Pancreas (tissue), 10 donors: ENCODE measurements at regions not wholly inside any gene's neighbourhood (a gene's known extent, or its start where the extent isn't known, plus 50 kb on each side); places are given as distances from the start of the nearest gene placed in this dataset.
"Not testable (repeated sequence)": the region's sequence is repeated elsewhere in the genome, so short reads cannot be mapped to it uniquely, and the experiment has no call there.

Experiments
- ATAC-seq, 4 donors: fragments of 200-7000 bp; cut with Tn5 transposase; one replicate each; pipeline versions ENCODE4 v1.8.0 to v1.9.1; 2020; ENCODE audit warnings: mild to moderate bottlenecking in 4 of 4, moderate library complexity in 4 of 4
- DNase-seq, 6 donors: peaks; one replicate each; pipeline ENCODE4 v3.0.0-alpha.2; 2020
- FAIRE-seq: peaks from 2 replicates; lab custom pipeline; 2012; peaks lifted over from hg19 to GRCh38; lab: Jason Lieb, UNC
- H3K27ac ChIP-seq, 4 donors: fragments of 200-600 bp; sonication (generic); 1 replicate in 3 of 4; 2 replicates in 1 of 4; pipeline versions ENCODE4 v1.5.0 to v1.8.0; 2020
- H3K27me3 ChIP-seq, 4 donors: fragments of 200-600 bp; one replicate each; pipeline ENCODE4 v1.8.0; 2021
- H3K36me3 ChIP-seq, 3 donors: fragments of 200-600 bp; sonication (generic) in 1 of 3; one replicate each; pipeline versions ENCODE4 v1.5.0 to v1.8.0; 2020 to 2021
- H3K4me1 ChIP-seq, 3 donors: fragments of 200-600 bp; one replicate each; pipeline ENCODE4 v1.8.0; 2021
- H3K4me3 ChIP-seq, 4 donors: fragments of 200-600 bp; sonication (generic) in 2 of 4; one replicate each; pipeline versions ENCODE4 v1.5.0 to v1.8.0; 2020 to 2021
- H3K9me3 ChIP-seq, 4 donors: fragments of 200-600 bp; one replicate each; pipeline ENCODE4 v1.8.0; 2021
- CTCF ChIP-seq, 4 donors: fragments of 200-600 bp; sonication (generic) in 3 of 4; IDR thresholded peaks; one replicate each; pipeline versions ENCODE4 v1.5.0 to v1.8.0; 2021; ENCODE audit warnings: antibody characterized with exemption in 4 of 4
- WGBS, 2 donors: extraction: QIAGEN DNeasy Blood & Tissue Kit; methylation state at CpG; one replicate each; pipeline ENCODE4 v1.1.7; 2013; 5-methylcytosine and 5-hydroxymethylcytosine counted together
- intact Hi-C, 3 donors: fragments of 100-400 bp; cut with DNase I; formaldehyde crosslinking; loops; one replicate each; pipeline versions ENCODE4 v1.11.1 to v1.14.2; 2022
- donor health status: healthy with polysubstance abuse.
- donor health status: DM: no; HTN: no; CAD: no; lungs with moderate emphysema.
- donor health status: DM: no; HTN: no; CAD: no.
- donor health status: control.
- donor health status: control.
- donor health status: Bipolar disorder and iron deficiency.
- donor health status: DM: yes; HTN: yes; CAD: no.
- donor health status: DM: no; HTN: no; CAD: no.
- donor health status: DM: no; HTN: no; CAD: no.
- donor health status: DM: yes; HTN: yes; CAD: no.

GRCh38 chr9:108049671-108050494 lies 560.3 kb upstream of the KLF4 start:
- H3K9me3 ChIP-seq: no peaks in the 10 kb centered on the region
- no peak for TF ChIP-seq CTCF (IDR thresholded peaks at IDR 0.05)
- H3K4me3 ChIP-seq: no peak overlapping the region
- no peak overlapping the region for H3K27ac ChIP-seq
- DNase-seq (no peak), ATAC-seq (no peak), FAIRE-seq (no peak)
- peaks cover 0 to 8% (median 5%) of the 10 kb centered on the region in 3 donors for H3K4me1 ChIP-seq
- WGBS, 2 donors: 65 to 75% methylated on average over 6 of the region's 6 CpGs
- intact Hi-C loops: no loop called here
- no peaks in the 10 kb centered on the region for H3K27me3 ChIP-seq
- no peaks in the 10 kb centered on the region for H3K36me3 ChIP-seq

GRCh38 chr9:108049026-108049607 lies 559.5 kb upstream of the KLF4 start:
- H3K27ac ChIP-seq: no peak overlapping the region
- FAIRE-seq (no peak), DNase-seq (no peak), ATAC-seq (peak in 3 of 4 donors; percentile 48 to 61 (median 57))
- WGBS, 2 donors: 44 to 48% methylated on average over 7 of the region's 7 CpGs
- no peak overlapping the region for H3K4me3 ChIP-seq
- H3K36me3 ChIP-seq: no peaks in the 10 kb centered on the region
- no peaks in the 10 kb centered on the region for H3K9me3 ChIP-seq
- H3K27me3 ChIP-seq: no peaks in the 10 kb centered on the region
- intact Hi-C loops: no loop called here
- TF ChIP-seq CTCF (IDR thresholded peaks at IDR 0.05): no peak
- H3K4me1 ChIP-seq: peaks cover 0 to 7% (median 5%) of the 10 kb centered on the region in 3 donors

GRCh38 chr9:108048406-108049025 lies 558.9 kb upstream of the KLF4 start:
- ATAC-seq (no peak), DNase-seq (no peak), FAIRE-seq (no peak)
- TF ChIP-seq CTCF (IDR thresholded peaks at IDR 0.05): no peak
- Histone ChIP-seq H3K4me1 (peaks cover 0 to 4% (median 1%) of the 10 kb centered on the region in 3 donors), H3K36me3 (no peaks in the 10 kb centered on the region), H3K9me3 (no peaks in the 10 kb centered on the region), H3K4me3 (no peak overlapping the region), H3K27ac (no peak overlapping the region), H3K27me3 (no peaks in the 10 kb centered on the region)
- intact Hi-C loops: no loop called here

- DNase-seq, H3K9me3 ChIP-seq, intact Hi-C loops, H3K4me3 ChIP-seq, H3K27ac ChIP-seq, ATAC-seq, H3K27me3 ChIP-seq, H3K36me3 ChIP-seq, FAIRE-seq, H3K4me1 ChIP-seq: not testable (repeated sequence)
- 73% methylated on average over 1 of the region's 1 CpG; no CpG with 5 or more reads in 1 of the 2 donors for WGBS, 2 donors
Observed at GRCh38 chr9:108047777-108048176, 558.2 kb upstream of the KLF4 start.

- no peak for TF ChIP-seq CTCF (IDR thresholded peaks at IDR 0.05)
- no peak overlapping the region for H3K27ac ChIP-seq
- intact Hi-C loops: no loop called here
- H3K4me3 ChIP-seq: no peak overlapping the region
- H3K9me3 ChIP-seq: no peaks in the 10 kb centered on the region
- DNase-seq (no peak), FAIRE-seq (no peak), ATAC-seq (no peak)
- 72 to 79% methylated on average over 5 of the region's 5 CpGs for WGBS, 2 donors
- no peaks in the 10 kb centered on the region for H3K27me3 ChIP-seq
- H3K36me3 ChIP-seq: no peaks in the 10 kb centered on the region
- no peaks in the 10 kb centered on the region for H3K4me1 ChIP-seq
Observed at GRCh38 chr9:108047264-108047663, 557.7 kb upstream of the KLF4 start.
